Ishikawa (cell line): ENCODE measurements at regions not wholly inside any gene's neighbourhood (a gene's known extent, or its start where the extent isn't known, plus 50 kb on each side); places are given as distances from the start of the nearest gene placed in this dataset.

Experiments
- CEBPB ChIP-seq: IDR thresholded peaks from 2 replicates; pipeline ENCODE4 v1.6.1; 2012
- CREB1 ChIP-seq: IDR thresholded peaks from 2 replicates; pipeline ENCODE4 v1.6.1; 2012; ENCODE audit warnings: low read depth
- EGR1 ChIP-seq: IDR thresholded peaks from 2 replicates; pipeline ENCODE4 v1.6.1; 2012
- EP300 ChIP-seq: IDR thresholded peaks from 2 replicates; pipeline ENCODE4 v1.6.1; 2012; ENCODE audit warnings: borderline replicate concordance
- FOXM1 ChIP-seq: IDR thresholded peaks from 2 replicates; pipeline ENCODE4 v1.6.1; 2012; ENCODE audit warnings: low read depth, borderline replicate concordance
- NFIC ChIP-seq: IDR thresholded peaks from 2 replicates; pipeline ENCODE4 v1.6.1; 2012
- RAD21 ChIP-seq: IDR thresholded peaks from 2 replicates; pipeline ENCODE4 v1.6.1; 2012; ENCODE audit warnings: low read depth
- TAF1 ChIP-seq: IDR thresholded peaks from 2 replicates; pipeline ENCODE4 v1.6.1; 2012; ENCODE audit warnings: low read depth, mild to moderate bottlenecking
- TCF12 ChIP-seq: IDR thresholded peaks from 2 replicates; pipeline ENCODE4 v1.6.1; 2012; ENCODE audit warnings: low read depth
- TEAD4 ChIP-seq: IDR thresholded peaks from 2 replicates; pipeline ENCODE4 v1.6.1; 2012
- USF1 ChIP-seq: IDR thresholded peaks from 2 replicates; pipeline ENCODE4 v1.6.1; 2012
- YY1 ChIP-seq: IDR thresholded peaks from 2 replicates; pipeline ENCODE4 v1.6.1; 2012; ENCODE audit warnings: low read depth
- ZBTB7A ChIP-seq: IDR thresholded peaks from 2 replicates; pipeline ENCODE4 v1.6.1; 2012; ENCODE audit warnings: low read depth
- TF ChIP-seq, protein P1 (sequence below): IDR thresholded peaks from 2 replicates; pipeline ENCODE4 v1.6.1; 2012; ENCODE audit warnings: low read depth, mild to moderate bottlenecking
- TF ChIP-seq, protein P2 (sequence below): IDR thresholded peaks from 2 replicates; pipeline ENCODE4 v1.6.1; 2012

- TF ChIP-seq EP300: no peak
- no peak for TF ChIP-seq ZBTB7A
- no peak for TF ChIP-seq FOXM1
- TF ChIP-seq EGR1: no peak
- no peak for TF ChIP-seq TAF1
These were observed 60.9 kb upstream of the CHRM2 start for GRCh38 chr7:136807598-136807997.

GRCh38 chr7:136803028-136803427 is 65.4 kb upstream of the CHRM2 start:
- TF ChIP-seq ZBTB7A: no peak
- TF ChIP-seq, protein P1, sequence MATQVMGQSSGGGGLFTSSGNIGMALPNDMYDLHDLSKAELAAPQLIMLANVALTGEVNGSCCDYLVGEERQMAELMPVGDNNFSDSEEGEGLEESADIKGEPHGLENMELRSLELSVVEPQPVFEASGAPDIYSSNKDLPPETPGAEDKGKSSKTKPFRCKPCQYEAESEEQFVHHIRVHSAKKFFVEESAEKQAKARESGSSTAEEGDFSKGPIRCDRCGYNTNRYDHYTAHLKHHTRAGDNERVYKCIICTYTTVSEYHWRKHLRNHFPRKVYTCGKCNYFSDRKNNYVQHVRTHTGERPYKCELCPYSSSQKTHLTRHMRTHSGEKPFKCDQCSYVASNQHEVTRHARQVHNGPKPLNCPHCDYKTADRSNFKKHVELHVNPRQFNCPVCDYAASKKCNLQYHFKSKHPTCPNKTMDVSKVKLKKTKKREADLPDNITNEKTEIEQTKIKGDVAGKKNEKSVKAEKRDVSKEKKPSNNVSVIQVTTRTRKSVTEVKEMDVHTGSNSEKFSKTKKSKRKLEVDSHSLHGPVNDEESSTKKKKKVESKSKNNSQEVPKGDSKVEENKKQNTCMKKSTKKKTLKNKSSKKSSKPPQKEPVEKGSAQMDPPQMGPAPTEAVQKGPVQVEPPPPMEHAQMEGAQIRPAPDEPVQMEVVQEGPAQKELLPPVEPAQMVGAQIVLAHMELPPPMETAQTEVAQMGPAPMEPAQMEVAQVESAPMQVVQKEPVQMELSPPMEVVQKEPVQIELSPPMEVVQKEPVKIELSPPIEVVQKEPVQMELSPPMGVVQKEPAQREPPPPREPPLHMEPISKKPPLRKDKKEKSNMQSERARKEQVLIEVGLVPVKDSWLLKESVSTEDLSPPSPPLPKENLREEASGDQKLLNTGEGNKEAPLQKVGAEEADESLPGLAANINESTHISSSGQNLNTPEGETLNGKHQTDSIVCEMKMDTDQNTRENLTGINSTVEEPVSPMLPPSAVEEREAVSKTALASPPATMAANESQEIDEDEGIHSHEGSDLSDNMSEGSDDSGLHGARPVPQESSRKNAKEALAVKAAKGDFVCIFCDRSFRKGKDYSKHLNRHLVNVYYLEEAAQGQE: no peak
- TF ChIP-seq USF1: no peak
- TF ChIP-seq, protein P2, sequence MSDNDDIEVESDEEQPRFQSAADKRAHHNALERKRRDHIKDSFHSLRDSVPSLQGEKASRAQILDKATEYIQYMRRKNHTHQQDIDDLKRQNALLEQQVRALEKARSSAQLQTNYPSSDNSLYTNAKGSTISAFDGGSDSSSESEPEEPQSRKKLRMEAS: no peak

DNA sequence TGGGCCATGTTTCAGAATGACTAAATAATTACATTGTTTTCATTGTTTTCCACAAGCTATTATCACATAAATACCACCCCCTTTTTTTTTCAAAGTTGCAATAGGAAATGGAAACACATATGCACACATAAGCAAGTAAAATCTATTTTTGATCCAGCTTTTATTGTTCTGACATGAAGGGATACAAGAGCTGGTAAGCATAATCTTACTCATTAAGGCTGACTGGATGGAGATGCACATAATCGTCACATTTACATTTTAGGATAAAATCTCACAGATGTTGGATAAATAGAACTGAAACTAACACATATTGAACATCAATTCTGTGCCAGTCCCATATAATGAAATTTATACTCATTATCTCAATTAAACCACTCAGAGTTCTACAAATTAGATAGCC is 84.5 kb upstream of the CHRM2 start:
- no peak for TF ChIP-seq FOXM1
- TF ChIP-seq, protein P2: no peak
- no peak for TF ChIP-seq EGR1
- no peak for TF ChIP-seq CREB1
- no peak for TF ChIP-seq RAD21
- no peak for TF ChIP-seq EP300
- TF ChIP-seq, protein P1: no peak
- TF ChIP-seq NFIC: no peak
- TF ChIP-seq TAF1: no peak
- TF ChIP-seq YY1: no peak
- TF ChIP-seq ZBTB7A: no peak
- TF ChIP-seq TCF12: no peak
- TF ChIP-seq TEAD4: no peak
- no peak for TF ChIP-seq USF1
- no peak for TF ChIP-seq CEBPB

DNA sequence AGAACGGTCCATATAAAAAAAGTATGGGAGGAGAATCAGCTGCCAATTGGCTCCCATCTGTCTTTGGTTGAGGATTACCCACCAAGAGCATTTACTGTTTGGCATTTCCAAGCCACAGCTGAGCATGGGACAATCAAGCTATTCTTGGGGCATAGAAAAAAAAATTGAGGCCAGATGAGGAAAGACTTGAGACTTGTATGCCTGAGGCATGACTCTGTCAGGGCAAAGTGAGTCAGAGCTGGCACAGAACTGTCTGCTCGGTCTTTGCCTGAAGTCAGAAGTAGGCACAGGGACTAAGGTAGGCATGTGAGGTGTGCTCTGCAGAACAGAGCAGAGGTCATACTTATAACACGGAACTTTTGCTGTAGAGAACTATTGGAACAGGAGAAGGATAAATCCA is 126.5 kb upstream of the CHRM2 start:
- TF ChIP-seq, protein P1: no peak
- TF ChIP-seq RAD21 (no peak), ZBTB7A (no peak), YY1 (no peak), FOXM1 (no peak), EP300 (no peak), EGR1 (no peak), USF1 (no peak), CREB1 (no peak), CEBPB (no peak), TEAD4 (no peak), TAF1 (no peak), TCF12 (no peak)
- TF ChIP-seq, protein P2: no peak

GRCh38 chr7:136728945-136729344 is 139.5 kb upstream of the CHRM2 start:
- TF ChIP-seq, protein P1: no peak
- TF ChIP-seq CREB1 (no peak), EGR1 (no peak), TEAD4 (no peak), RAD21 (no peak), YY1 (no peak), TAF1 (no peak), TCF12 (no peak), CEBPB (no peak), ZBTB7A (no peak), NFIC (no peak), FOXM1 (no peak), EP300 (no peak), USF1 (no peak)
- TF ChIP-seq, protein P2: no peak
